DOHH2 (cell line): ENCODE measurements at regions not wholly inside any gene's neighbourhood (a gene's known extent, or its start where the extent isn't known, plus 50 kb on each side); places are given as distances from the start of the nearest gene placed in this dataset.

Experiments used
- H3F3A ChIP-seq: fragments of 200-600 bp; sonication (generic), shearing (Covaris generic); 2 replicates; pipeline ENCODE4 v1.6.0; 2016; ENCODE audit warnings: antibody characterized with exemption, mild to moderate bottlenecking; ENCODE audit not compliant: control insufficient read depth, insufficient read depth
- H3K27ac ChIP-seq: fragments of 200-600 bp; sonication (generic); 2 replicates; pipeline ENCODE4 v1.5.1; 2014; ENCODE audit warnings: low read depth, mild to moderate bottlenecking, low read length, moderate library complexity
- H3K27me3 ChIP-seq: fragments of 200-600 bp; sonication (generic); 2 replicates; pipeline ENCODE4 v1.6.1; 2014; ENCODE audit warnings: mild to moderate bottlenecking, low read length, mixed read lengths; ENCODE audit not compliant: control insufficient read depth
- H3K36me3 ChIP-seq: fragments of 200-600 bp; sonication (generic); 2 replicates; pipeline ENCODE4 v1.6.1; 2014; ENCODE audit warnings: mild to moderate bottlenecking, low read length, moderate library complexity, mixed read lengths; ENCODE audit not compliant: control insufficient read depth
- H3K4me1 ChIP-seq: fragments of 200-600 bp; sonication (generic); 2 replicates; pipeline ENCODE4 v1.6.1; 2014; ENCODE audit warnings: mild to moderate bottlenecking, low read length, mixed read lengths; ENCODE audit not compliant: control insufficient read depth
- H3K4me2 ChIP-seq: fragments of 200-600 bp; sonication (generic); 2 replicates; pipeline ENCODE4 v1.6.0; 2014; ENCODE audit warnings: mild to moderate bottlenecking, low read length, moderate library complexity
- H3K4me3 ChIP-seq: fragments of 200-600 bp; sonication (generic); 2 replicates; pipeline ENCODE4 v1.5.1; 2014; ENCODE audit warnings: mild to moderate bottlenecking, low read length, mixed read lengths
- H3K79me2 ChIP-seq: fragments of 200-600 bp; sonication (generic); 2 replicates; pipeline ENCODE4 v1.6.1; 2014; ENCODE audit warnings: mild to moderate bottlenecking, low read length, mixed read lengths; ENCODE audit not compliant: control insufficient read depth
- H3K9me2 ChIP-seq: fragments of 200-600 bp; sonication (generic); replicated peaks from 2 replicates; pipeline ENCODE4 v1.6.1; 2014; ENCODE audit warnings: mild to moderate bottlenecking, low read length, mixed read lengths; ENCODE audit not compliant: control insufficient read depth
- H3K9me3 ChIP-seq: fragments of 200-600 bp; sonication (generic); 2 replicates; pipeline ENCODE4 v1.6.1; 2014; ENCODE audit warnings: antibody characterized with exemption, low read length, mixed read lengths; ENCODE audit not compliant: control insufficient read depth, insufficient read depth
- H4K20me1 ChIP-seq: fragments of 200-600 bp; sonication (generic); 2 replicates; pipeline ENCODE4 v1.6.0; 2014; ENCODE audit warnings: low read depth, mild to moderate bottlenecking, antibody characterized with exemption, low read length, moderate library complexity; ENCODE audit not compliant: control insufficient read depth, insufficient read depth
- EZH2phosphoT487 ChIP-seq: fragments of 200-600 bp; sonication (generic); IDR thresholded peaks from 2 replicates; pipeline ENCODE4 v1.6.1; 2017; ENCODE audit warnings: borderline replicate concordance, mild to moderate bottlenecking, antibody characterized with exemption, low read length, moderate library complexity, mixed read lengths
- TF ChIP-seq, protein P1 (sequence below): fragments of 200-600 bp; sonication (generic); IDR thresholded peaks from one replicate; pipeline ENCODE4 v1.5.1; 2014; ENCODE audit warnings: antibody characterized with exemption, mild to moderate bottlenecking, low read depth, low read length; ENCODE audit not compliant: poor library complexity, severe bottlenecking

DNA sequence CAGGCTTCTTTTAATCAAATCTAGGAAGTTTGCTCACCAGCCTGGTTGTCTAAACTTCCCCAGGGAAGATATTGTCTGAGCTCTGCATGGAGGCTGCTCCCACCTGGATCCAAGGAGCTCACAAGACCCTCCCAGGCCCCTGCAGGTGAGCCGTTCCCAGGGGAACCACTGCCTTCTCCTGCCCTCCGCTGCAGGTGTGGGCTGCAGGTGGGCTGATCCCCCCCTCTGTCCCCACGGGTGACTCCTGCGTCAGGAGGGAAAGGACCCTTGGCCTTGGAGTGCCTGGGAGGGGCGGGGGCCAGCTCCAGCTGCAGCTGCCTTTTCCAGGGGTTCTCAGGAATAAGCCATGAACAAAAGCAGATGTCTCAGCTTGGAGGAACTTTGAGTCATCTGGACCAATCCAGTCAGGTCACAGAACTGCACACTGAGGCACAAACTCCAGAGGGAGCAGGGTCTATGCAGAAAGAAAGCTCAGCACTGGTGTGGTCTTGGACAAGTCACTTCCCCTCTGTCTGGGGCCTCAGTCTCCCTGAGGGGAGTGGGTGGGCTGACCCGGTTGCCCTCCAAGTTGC, 246.6 kb upstream of the RTL1 start:
- Histone ChIP-seq H3K27me3 (peaks cover 5% of the 10 kb centered on the region), H3K27ac (no peak overlapping the region), H3K4me3 (no peak overlapping the region), H3K4me1 (no peaks in the 10 kb centered on the region), H3K36me3 (no peaks in the 10 kb centered on the region), H3K9me3 (no peaks in the 10 kb centered on the region), H3K79me2 (no peaks in the 10 kb centered on the region), H3K4me2 (no peak overlapping the region), H3K9me2 (no peaks in the 10 kb centered on the region), H4K20me1 (no peaks in the 10 kb centered on the region), H3F3A (no peaks in the 10 kb centered on the region)
- TF ChIP-seq EZH2phosphoT487 = no peak
- TF ChIP-seq, protein P1, sequence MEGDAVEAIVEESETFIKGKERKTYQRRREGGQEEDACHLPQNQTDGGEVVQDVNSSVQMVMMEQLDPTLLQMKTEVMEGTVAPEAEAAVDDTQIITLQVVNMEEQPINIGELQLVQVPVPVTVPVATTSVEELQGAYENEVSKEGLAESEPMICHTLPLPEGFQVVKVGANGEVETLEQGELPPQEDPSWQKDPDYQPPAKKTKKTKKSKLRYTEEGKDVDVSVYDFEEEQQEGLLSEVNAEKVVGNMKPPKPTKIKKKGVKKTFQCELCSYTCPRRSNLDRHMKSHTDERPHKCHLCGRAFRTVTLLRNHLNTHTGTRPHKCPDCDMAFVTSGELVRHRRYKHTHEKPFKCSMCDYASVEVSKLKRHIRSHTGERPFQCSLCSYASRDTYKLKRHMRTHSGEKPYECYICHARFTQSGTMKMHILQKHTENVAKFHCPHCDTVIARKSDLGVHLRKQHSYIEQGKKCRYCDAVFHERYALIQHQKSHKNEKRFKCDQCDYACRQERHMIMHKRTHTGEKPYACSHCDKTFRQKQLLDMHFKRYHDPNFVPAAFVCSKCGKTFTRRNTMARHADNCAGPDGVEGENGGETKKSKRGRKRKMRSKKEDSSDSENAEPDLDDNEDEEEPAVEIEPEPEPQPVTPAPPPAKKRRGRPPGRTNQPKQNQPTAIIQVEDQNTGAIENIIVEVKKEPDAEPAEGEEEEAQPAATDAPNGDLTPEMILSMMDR = no peak

DNA sequence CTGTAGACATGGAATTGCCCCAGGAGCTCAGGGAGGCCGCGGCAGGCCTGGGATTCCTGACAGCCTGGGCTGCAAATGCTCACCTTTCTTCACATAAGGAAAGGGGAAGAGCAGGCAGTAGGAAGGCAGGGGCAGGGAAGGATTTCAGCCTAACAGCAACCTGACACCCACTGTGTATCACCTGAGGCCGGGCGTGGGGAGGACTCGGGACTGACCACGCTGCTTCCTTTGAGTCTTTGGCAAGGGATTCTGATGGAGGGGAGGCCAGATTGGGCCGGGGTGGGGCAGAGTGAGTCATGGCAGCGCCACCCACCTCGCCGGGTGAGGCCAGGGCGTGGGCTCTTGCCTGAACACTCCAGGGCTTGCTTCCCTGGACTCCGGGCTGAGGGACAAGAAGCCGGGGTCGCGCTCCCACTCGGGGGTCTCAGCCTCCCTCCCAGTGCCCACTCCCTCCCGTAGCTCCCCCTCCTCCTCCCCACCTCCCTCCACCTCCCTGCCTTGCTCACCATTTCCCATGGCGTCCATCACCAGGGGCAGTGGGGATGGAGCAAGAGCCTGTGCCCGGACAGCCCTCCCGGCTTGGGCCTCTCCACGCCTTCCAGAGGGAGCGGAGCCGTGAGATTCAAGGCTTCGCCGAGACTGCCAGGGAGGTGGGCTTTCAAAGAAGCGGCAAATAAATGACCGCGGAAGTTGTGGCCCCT, 247.9 kb upstream of the RTL1 start:
- H3K27me3 ChIP-seq = peaks cover 6% of the 10 kb centered on the region
- no peak overlapping the region for H3K4me3 ChIP-seq
- H3K9me3 ChIP-seq = no peaks in the 10 kb centered on the region
- H3K79me2 ChIP-seq = no peaks in the 10 kb centered on the region
- H3K9me2 ChIP-seq = no peaks in the 10 kb centered on the region
- no peaks in the 10 kb centered on the region for H3F3A ChIP-seq
- no peaks in the 10 kb centered on the region for H3K4me1 ChIP-seq
- no peak overlapping the region for H3K4me2 ChIP-seq
- H4K20me1 ChIP-seq = no peaks in the 10 kb centered on the region
- no peaks in the 10 kb centered on the region for H3K36me3 ChIP-seq
- no peak overlapping the region for H3K27ac ChIP-seq
- TF ChIP-seq, protein P1 = no peak
- TF ChIP-seq EZH2phosphoT487 = no peak

DNA sequence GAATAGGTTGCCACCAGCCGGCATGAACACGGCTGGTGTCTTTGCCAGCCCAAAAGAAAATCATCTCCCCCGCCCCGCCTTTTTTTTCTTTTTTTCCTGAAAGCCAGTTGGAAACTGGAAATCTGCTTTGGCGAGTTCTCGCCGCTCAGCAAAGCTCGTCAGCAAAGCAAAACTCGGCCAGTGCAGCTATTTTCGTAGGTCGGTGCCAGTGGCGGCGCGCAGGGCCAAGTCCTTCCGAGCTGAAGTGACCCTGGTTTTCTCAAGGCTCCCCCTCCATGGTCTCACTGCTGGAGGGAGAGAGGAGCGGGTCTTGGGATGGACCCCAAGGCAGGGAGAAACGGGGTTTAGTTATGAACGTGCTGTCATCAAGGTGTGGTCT, 248.4 kb upstream of the RTL1 start:
- H3F3A ChIP-seq = no peaks in the 10 kb centered on the region
- no peak overlapping the region for H3K4me2 ChIP-seq
- H3K27me3 ChIP-seq = peaks cover 6% of the 10 kb centered on the region

More for the DNA sequence above, 248.4 kb upstream of the RTL1 start:
- TF ChIP-seq EZH2phosphoT487 = no peak
- TF ChIP-seq, protein P1 = no peak
- Histone ChIP-seq H3K27ac (no peak overlapping the region), H3K9me2 (no peaks in the 10 kb centered on the region), H4K20me1 (no peaks in the 10 kb centered on the region), H3K9me3 (no peaks in the 10 kb centered on the region), H3K36me3 (no peaks in the 10 kb centered on the region), H3K79me2 (no peaks in the 10 kb centered on the region), H3K4me3 (no peak overlapping the region), H3K4me1 (no peaks in the 10 kb centered on the region)
